ENCODE measurements at regions not wholly inside any gene's neighbourhood (a gene's known extent, or its start where the extent isn't known, plus 50 kb on each side); places are given as distances from the start of the nearest gene placed in this dataset.

- DNase-seq = no peak
These were observed 91.4 kb downstream of the SUDS3 start for GRCh38 chr12:118467641-118468305.

DNA sequence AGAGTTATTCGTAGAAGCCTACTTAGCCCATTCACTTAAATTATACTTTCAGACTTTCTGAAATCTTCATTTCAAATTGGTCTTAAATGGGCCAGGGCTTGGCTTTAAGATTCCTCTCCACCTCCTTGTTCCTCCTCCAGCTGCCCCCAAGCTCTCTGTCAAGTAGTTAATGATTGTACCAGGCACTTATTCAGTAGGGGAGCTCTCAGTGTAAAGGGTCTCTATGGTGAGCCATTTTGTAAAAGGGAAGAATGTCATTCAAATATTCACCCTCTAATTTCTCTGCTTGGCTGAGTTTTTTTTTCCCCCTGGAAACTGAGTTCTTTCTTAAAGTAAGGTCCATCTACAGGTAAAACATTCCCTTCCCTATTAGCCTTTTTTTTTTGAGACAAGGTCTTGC is 96.6 kb downstream of the SUDS3 start:
- no peak for DNase-seq

- no peak for DNase-seq
These were observed 103.9 kb downstream of the SUDS3 start for GRCh38 chr12:118480235-118480634.

DNA sequence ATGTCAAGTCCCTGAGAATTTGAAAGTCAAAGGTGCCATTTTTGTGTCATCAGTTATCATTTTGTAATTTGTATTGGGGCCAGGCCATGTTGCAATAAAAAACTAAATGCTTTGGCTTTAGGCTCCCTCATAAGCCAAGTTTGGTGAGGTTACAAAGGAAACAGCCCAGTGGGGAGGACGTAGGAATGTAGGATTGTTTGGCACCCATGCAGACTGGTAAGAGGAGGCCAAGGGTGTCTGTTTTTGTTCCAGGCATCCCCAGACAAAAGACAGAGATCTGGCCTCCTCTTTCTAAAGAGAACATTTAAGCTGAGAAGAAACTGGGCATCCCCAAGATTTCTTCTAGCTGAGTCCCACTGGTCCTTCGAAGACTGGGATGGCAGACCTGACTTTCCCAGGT is 111.7 kb downstream of the SUDS3 start:
- DNase-seq = no peak

DNA sequence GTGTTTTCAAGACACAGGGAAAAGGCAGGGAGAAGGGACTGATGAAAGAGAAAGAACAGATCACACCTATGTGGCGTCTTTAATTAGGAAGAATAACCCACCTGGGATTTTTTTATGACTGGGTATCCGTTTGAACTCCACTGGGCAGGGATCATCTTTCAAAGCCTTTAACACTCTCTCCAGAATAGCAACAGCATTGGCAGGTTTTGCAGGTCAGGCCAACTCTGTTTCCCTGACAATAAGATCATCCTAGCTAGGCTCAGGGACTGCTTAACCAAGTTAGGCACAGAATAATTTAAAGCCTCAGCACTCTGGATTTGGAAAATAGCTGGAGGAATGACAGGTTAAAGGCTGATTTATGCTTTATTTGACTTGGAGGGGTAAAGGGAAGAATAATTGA is 117.6 kb downstream of the SUDS3 start:
- DNase-seq = no peak

DNA sequence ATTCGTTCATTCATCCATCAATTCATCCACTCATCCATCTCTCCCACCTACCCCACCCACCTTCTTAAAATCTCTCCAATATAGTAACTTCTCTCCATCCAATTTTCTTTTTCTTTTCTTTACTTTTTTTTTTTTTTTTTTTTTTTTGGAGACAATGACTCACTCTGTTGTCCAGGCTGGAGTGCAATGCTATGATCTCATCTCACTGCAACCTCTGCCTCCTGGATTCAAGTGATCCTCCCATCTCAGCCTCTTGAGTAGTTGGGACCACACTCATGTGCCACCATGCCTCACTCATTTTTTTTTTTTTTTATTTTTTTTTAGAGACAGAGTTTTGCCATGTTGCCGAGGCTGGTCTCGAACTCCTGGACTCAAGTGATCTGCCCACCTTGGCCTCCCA is 118.4 kb downstream of the SUDS3 start:
- DNase-seq = no peak

DNA sequence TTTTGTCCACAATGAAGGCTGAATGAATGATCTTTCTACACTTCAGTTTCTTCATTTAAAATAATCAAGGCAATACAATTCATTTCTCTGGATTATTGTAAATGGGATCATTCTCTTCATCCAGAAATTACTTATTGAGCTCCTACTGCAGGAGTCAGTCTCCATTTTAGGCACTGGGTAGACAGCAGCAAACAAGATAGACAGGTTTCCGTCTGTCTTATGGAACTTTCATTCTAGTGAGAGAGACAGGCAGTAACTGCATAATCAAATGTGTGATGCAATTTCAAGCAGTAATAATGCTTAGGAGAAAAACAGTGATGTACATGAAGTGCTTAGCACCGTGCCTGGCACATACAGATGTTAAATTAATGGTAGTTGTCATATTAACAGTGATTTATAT is 118.9 kb downstream of the SUDS3 start:
- DNase-seq = no peak

DNA sequence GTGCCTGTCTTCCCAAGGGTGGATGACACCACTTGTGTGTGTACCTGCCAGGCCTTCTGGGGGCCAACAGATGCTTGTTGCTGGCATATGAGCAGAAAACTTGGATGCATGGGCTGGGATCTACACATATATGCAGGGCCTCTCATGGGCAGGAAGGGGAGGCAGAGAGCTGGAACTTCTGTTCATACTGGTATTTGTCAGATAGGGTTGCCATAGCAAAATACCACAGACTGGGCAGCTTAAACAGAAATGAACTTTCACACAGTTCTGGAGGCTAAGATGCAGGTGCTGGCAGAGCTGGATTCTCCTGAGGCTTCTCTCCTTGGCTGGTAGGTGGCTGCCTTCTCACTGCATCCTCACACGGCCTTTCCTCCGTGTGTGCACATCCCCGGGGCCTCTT is 121.8 kb downstream of the SUDS3 start:
- no peak for DNase-seq

GRCh38 chr12:118500299-118500698 is 123.9 kb downstream of the SUDS3 start:
- no peak for DNase-seq

- no peak for DNase-seq
These were observed 125.1 kb downstream of the SUDS3 start for GRCh38 chr12:118501489-118501888.

DNA sequence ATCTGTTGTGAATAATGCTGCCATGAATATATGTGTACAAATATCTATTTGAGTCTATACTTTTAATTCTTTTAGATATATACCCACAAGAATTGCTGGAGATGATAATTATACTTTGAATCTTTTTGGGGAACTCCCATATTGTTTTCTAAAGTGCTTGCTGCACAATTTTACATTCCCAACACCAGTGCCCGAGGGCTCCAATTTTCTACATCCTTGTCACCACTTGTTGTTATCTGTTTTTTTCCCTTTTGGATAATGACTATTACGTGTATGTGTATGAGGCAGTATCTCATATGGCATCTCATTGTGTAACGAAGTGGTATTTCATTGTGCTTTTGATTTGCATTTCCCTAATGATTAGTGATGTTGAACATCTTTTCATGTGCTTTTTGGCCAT is 127.1 kb downstream of the SUDS3 start:
- no peak for DNase-seq

DNA sequence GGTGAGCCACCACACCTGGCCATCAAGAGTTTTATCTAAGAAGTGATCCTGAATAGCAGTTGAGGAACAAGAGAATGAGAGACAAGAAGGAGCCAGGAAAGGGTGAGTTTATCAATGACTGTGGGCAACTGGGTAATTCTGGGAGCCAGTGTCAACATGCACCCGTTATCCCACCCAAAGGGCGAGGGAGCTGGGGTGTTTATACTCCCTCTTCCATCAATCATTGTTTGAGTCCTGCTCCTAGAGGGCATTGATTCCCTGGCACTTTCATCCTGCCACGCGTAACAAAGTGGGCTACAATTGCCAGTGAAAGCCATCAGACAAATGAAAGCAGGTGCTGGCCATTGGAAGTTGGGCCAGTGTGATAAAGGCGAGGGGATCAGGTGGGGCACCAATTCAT is 136.3 kb downstream of the SUDS3 start:
- no peak for DNase-seq

- no peak for DNase-seq
These were observed 137.3 kb downstream of the SUDS3 start for GRCh38 chr12:118513611-118514010.

DNA sequence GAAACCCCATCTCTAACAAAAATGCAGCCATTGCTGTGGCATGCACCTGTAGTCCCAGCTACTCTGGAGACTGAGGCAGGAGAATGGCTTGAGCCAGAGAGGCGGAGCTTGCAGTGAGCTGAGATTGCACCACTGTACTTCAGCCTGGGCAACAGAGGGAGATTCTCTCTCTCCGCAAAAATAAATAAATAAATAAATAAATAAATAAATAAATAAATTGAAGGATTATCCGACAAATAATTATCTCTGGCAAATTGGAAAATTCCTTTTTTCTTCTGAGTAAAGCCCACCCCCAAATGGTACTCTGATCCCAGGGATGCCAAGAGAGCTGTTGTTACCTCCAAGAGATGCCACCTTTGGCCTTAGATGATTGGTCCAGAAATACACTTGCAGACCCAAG is 137.9 kb downstream of the SUDS3 start:
- no peak for DNase-seq

DNA sequence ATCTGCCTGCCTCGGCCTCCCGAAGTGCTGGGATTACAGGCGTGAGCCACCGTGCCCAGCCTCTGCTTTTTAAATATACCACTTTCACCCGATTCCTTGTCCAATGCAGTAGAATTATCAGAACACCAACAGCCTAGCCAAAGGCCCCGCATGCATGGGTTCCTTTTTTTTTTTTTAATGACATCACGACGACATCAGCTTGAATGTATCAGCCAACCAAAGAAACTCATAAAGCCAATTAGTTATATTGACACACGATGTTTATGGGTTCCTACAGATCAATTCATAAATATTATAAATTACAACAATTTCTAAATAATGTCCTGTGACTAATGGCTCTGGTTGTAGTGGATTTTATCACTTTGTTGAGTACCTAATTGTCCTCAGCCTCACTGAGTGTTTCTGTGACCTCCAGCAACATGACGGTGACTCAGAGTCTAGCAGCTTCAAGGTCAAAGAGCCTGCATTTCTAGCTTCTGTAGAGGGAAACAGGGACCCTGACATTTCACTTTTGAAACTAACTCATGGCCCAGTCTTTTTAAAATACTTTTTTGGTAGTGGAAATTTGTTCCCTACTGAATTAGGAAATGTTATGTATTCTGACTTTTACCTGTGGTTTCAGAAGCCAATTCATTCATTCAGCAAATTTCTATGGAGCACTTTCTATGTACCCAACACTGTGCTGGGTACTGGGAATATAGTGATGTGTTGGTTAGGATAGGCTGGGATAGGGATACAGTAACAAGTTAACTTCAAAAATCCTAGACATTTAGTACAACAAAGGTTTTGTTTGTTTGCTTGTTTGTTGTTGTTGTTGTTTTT is 144.1 kb downstream of the SUDS3 start:
- DNase-seq = no peak

DNA sequence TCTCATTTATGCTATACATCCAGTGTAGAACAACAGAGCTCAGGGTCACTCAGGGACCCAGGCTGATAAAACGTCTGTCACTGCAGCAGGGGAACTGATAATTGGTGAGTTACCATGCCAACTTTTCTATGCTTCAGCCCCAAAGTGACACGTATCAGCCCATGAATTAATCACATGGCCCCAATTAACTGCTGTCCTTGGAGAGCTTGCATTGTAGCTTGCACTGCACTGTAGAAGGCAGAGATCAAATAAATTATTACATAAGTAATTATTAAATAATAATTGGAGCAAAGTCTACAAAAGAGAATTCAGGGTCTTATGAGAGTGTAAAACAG is 144.6 kb downstream of the SUDS3 start:
- no peak for DNase-seq

- DNase-seq = no peak
These were observed 148.1 kb downstream of the SUDS3 start for GRCh38 chr12:118524446-118524845.

- DNase-seq = no peak
These were observed 148.9 kb downstream of the SUDS3 start for GRCh38 chr12:118525216-118525615.

DNA sequence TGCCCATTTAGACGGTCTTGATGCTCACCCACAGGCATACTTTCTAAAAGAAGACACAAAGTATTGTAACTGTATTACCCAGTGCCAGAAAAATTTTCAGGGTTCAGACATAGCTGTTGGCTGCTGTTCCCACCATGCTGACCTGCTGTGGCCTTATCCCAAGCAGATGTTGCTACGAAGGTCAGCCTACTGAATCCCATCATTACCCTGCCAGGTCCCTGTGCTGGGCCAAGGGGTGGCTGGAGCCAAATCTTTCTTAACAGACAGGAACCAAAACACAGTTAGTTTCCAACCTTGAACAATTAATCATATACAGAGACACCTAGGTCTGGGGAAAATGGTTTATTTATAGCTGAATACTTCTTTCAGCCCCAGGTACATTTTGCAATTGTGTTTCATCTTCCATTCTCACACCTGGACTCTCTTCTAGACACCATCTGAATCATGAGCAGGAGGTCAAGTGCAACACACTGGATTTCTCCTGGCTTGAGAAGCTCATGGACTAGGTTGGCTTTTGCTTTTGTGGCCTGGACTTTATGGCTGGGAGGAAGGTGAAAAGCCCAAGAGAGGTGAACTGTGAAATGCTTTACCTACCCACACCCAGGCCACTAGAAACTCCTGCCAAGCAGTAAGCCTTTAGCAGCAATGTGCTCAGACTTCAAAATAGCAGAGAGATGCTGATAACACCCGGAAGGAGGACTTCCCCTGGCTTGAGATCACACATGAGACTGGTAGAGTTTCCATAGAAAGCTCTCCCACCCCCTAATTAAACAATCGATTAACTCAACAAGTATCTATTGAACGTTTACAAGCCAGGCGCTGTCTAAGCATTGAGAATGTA is 150.1 kb downstream of the SUDS3 start:
- DNase-seq = no peak

DNA sequence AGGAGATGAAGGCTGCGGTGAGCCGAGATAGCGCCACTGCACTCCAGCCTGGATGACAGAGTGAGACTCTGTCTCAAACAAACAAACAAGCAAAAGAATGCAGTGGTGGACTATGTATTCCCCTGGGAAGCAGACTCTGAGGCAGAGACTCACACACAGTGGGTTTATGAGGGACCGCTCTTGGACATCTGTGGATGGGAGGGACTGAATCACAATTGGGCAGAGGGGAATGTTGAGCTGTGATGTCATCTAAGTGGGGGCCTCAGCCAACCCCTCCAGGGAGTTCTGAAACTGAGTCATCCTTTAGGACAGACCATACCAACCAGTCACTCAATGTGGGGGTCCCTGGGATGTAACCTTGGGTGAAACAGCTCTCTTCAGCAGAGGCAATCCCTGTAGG is 151.0 kb downstream of the SUDS3 start:
- DNase-seq = no peak

DNA sequence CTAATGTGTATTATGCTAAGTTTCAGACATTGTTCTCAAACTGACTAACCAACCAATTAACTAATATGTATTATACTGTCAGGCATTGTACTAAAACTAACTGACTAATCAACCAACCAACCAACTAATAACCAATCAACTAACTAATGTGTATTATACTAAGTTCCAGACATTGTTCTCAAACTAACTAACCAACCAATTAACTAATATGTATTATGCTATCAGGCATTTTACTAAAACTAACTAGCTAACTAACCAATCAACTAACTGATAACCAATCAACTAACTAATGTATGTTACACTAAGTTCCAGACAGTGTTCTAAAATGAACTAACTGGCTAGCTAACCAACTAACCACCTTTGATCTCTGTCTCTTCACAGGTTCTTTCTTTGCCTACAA is 152.3 kb downstream of the SUDS3 start:
- DNase-seq = no peak

GRCh38 chr12:118534003-118534402 is 157.6 kb downstream of the SUDS3 start:
- no peak for DNase-seq

- peak; percentile 82 to 89 for DNase-seq
These were observed 160.1 kb downstream of the SUDS3 start for GRCh38 chr12:118536306-118536906.

Data from NCI-H526 (cell line).